IMR-90 (cell line): ENCODE measurements at regions not wholly inside any gene's neighbourhood (a gene's known extent, or its start where the extent isn't known, plus 50 kb on each side); places are given as distances from the start of the nearest gene placed in this dataset.

Experiments used
- ATAC-seq: fragments of 200-7000 bp; cut with Tn5 transposase; 2 replicates; pipeline ENCODE4 v1.9.1; 2020; ENCODE audit warnings: low read depth, mild to moderate bottlenecking, moderate library complexity
- BruUV-seq: library from RNA; stranded (reverse); fragments of 400-500 nt; replicated peaks from 2 replicates; lab custom pipeline; 2021; lab: Mats Ljungman, UMichigan
- CTCF ChIA-PET: fragments of 300-600 bp; formaldehyde crosslinking; extraction: SDS; loops from one replicate; lab custom pipeline; 2021; ENCODE audit warnings: antibody characterized with exemption; lab: Yijun Ruan, JAX
- POLR2A ChIA-PET: fragments of 300-600 bp; sonication (Branson Sonifier 250); formaldehyde crosslinking; loops from one replicate; lab custom pipeline; 2022; ENCODE audit warnings: antibody characterized with exemption; ENCODE audit not compliant: unreplicated experiment; lab: Charles Lee
- DNase-seq: peaks from one replicate; pipeline ENCODE4 v3.0.0; 2013
- H2AFZ ChIP-seq: replicated peaks from 2 replicates; pipeline ENCODE3; 2013; ENCODE audit warnings: low read length, mild to moderate bottlenecking; ENCODE audit not compliant: poor library complexity
- H2AK5ac ChIP-seq: 2 replicates; pipeline ENCODE4 v1.6.1; 2013; ENCODE audit warnings: low read depth, low read length, inconsistent platforms
- H2AK9ac ChIP-seq: replicated peaks from 2 replicates; pipeline ENCODE3; 2013; ENCODE audit warnings: mild to moderate bottlenecking, low read depth, low read length, moderate library complexity; ENCODE audit not compliant: poor library complexity
- H2BK120ac ChIP-seq: 2 replicates; pipeline ENCODE4 v1.6.1; 2013; ENCODE audit warnings: low read depth, low read length, inconsistent platforms
- H2BK15ac ChIP-seq: 3 replicates; pipeline ENCODE4 v1.6.1; 2013; ENCODE audit warnings: low read depth, low read length, inconsistent platforms
- H2BK20ac ChIP-seq: 2 replicates; pipeline ENCODE4 v1.6.1; 2013; ENCODE audit warnings: low read depth, mild to moderate bottlenecking, inconsistent platforms, low read length, moderate library complexity
- H2BK5ac ChIP-seq: 2 replicates; pipeline ENCODE4 v1.6.1; 2013; ENCODE audit warnings: mild to moderate bottlenecking, low read depth, low read length, inconsistent platforms; ENCODE audit not compliant: poor library complexity, severe bottlenecking
- H3K14ac ChIP-seq: replicated peaks from 2 replicates; pipeline ENCODE4 v1.6.1; 2013; ENCODE audit warnings: low read depth, low read length, inconsistent platforms
- H3K18ac ChIP-seq: 2 replicates; pipeline ENCODE4 v1.6.1; 2013; ENCODE audit warnings: low read depth, low read length, control low read depth
- H3K23ac ChIP-seq: 2 replicates; pipeline ENCODE4 v1.6.1; 2013; ENCODE audit warnings: low read depth, low read length, inconsistent platforms
- H3K27ac ChIP-seq: 2 replicates; pipeline ENCODE4 v1.5.1; 2013; ENCODE audit warnings: mild to moderate bottlenecking, control low read depth, low read length; ENCODE audit not compliant: insufficient read depth
- H3K27me3 ChIP-seq: 2 replicates; pipeline ENCODE4 v1.6.1; 2013; ENCODE audit warnings: low read length; ENCODE audit not compliant: control insufficient read depth, insufficient read depth
- H3K36me3 ChIP-seq: 2 replicates; pipeline ENCODE4 v1.6.1; 2013; ENCODE audit warnings: low read length, mixed read lengths; ENCODE audit not compliant: control insufficient read depth, insufficient read depth
- H3K4ac ChIP-seq: 2 replicates; pipeline ENCODE4 v1.6.1; 2013; ENCODE audit warnings: low read depth, low read length, inconsistent platforms
- H3K4me1 ChIP-seq: 2 replicates; pipeline ENCODE4 v1.6.1; 2013; ENCODE audit warnings: low read length, mixed read lengths; ENCODE audit not compliant: control insufficient read depth, insufficient read depth
- H3K4me2 ChIP-seq: 2 replicates; pipeline ENCODE4 v1.6.1; 2013; ENCODE audit warnings: low read depth, mild to moderate bottlenecking, control low read depth, low read length, moderate library complexity
- H3K4me3 ChIP-seq: 2 replicates; pipeline ENCODE4 v1.5.1; 2013; ENCODE audit warnings: low read depth, mild to moderate bottlenecking, control low read depth, low read length, moderate library complexity; ENCODE audit not compliant: insufficient read depth
- H3K56ac ChIP-seq: 2 replicates; pipeline ENCODE4 v1.6.1; 2013; ENCODE audit warnings: low read length, inconsistent platforms; ENCODE audit not compliant: insufficient read depth; ENCODE audit errors: extremely low read depth
- H3K79me1 ChIP-seq, 2 experiments: 2 replicates each; pipeline ENCODE4 v1.6.1; 2013; ENCODE audit warnings: low read length in 2 of 2, inconsistent platforms in 1 of 2, low read depth in 1 of 2
- H3K9ac ChIP-seq: 2 replicates; pipeline ENCODE4 v1.6.1; 2013; ENCODE audit warnings: low read depth, low read length, control low read depth
- H3K9me1 ChIP-seq: 2 replicates; pipeline ENCODE4 v1.6.1; 2013; ENCODE audit warnings: low read length, inconsistent platforms; ENCODE audit not compliant: insufficient read depth
- H3K9me3 ChIP-seq: 2 replicates; pipeline ENCODE4 v1.6.1; 2013; ENCODE audit warnings: low read length; ENCODE audit not compliant: control insufficient read depth, insufficient read depth
- H4K20me1 ChIP-seq: 2 replicates; pipeline ENCODE4 v1.6.1; 2013; ENCODE audit warnings: low read length, inconsistent platforms; ENCODE audit not compliant: insufficient read depth
- H4K5ac ChIP-seq: 2 replicates; pipeline ENCODE4 v1.6.1; 2013; ENCODE audit warnings: mild to moderate bottlenecking, low read depth, low read length, control low read depth
- H4K8ac ChIP-seq, 2 experiments: 2 replicates each; pipeline ENCODE4 v1.6.1; 2013; ENCODE audit warnings: low read depth in 2 of 2, low read length in 2 of 2, control low read depth in 1 of 2, inconsistent platforms in 1 of 2
- H4K91ac ChIP-seq: 2 replicates; pipeline ENCODE4 v1.6.1; 2013; ENCODE audit warnings: low read depth, low read length, inconsistent platforms; ENCODE audit not compliant: insufficient read depth
- BHLHE40 ChIP-seq: fragments of 150-350 bp; IDR thresholded peaks from 2 replicates; pipeline ENCODE4 v1.6.1; 2016; ENCODE audit warnings: mild to moderate bottlenecking, low read depth, low read length
- CEBPB ChIP-seq: IDR thresholded peaks from 2 replicates; pipeline ENCODE4 v1.6.1; 2012; ENCODE audit warnings: low read depth, low read length, improper control_type of control experiment
- CHD1 ChIP-seq: IDR thresholded peaks from 2 replicates; pipeline ENCODE4 v1.6.1; 2012; ENCODE audit warnings: low read depth, low read length, improper control_type of control experiment
- CTCF ChIP-seq: conservative IDR thresholded peaks from 2 replicates; pipeline ENCODE4 v1.5.1; 2012; ENCODE audit warnings: mild to moderate bottlenecking, low read depth, low read length, improper control_type of control experiment
- ELK1 ChIP-seq: fragments of 150-350 bp; IDR thresholded peaks from 2 replicates; pipeline ENCODE4 v1.6.1; 2016; ENCODE audit warnings: low read depth, mild to moderate bottlenecking, low read length, moderate library complexity, borderline replicate concordance
- FOS ChIP-seq: fragments of 150-350 bp; IDR thresholded peaks from 2 replicates; pipeline ENCODE4 v1.6.1; 2016; ENCODE audit warnings: low read depth, low read length
- MAFK ChIP-seq: IDR thresholded peaks from 2 replicates; pipeline ENCODE4 v1.6.1; 2012; ENCODE audit warnings: low read depth, low read length, improper control_type of control experiment
- MAZ ChIP-seq: IDR thresholded peaks from 2 replicates; pipeline ENCODE4 v1.6.1; 2012; ENCODE audit warnings: low read depth, mild to moderate bottlenecking, low read length, improper control_type of control experiment, moderate library complexity, borderline replicate concordance
- MXI1 ChIP-seq: IDR thresholded peaks from 2 replicates; pipeline ENCODE4 v1.6.1; 2012; ENCODE audit warnings: low read depth, mild to moderate bottlenecking, low read length, moderate library complexity, borderline replicate concordance
- NFE2L2 ChIP-seq: fragments of 150-350 bp; IDR thresholded peaks from 2 replicates; pipeline ENCODE4 v1.6.1; 2016; ENCODE audit warnings: low read depth, mild to moderate bottlenecking, low read length
- POLR2A ChIP-seq: IDR thresholded peaks from 2 replicates; pipeline ENCODE4 v1.6.1; 2012; ENCODE audit warnings: mild to moderate bottlenecking, low read depth, low read length
- RCOR1 ChIP-seq: IDR thresholded peaks from 2 replicates; pipeline ENCODE4 v1.6.1; 2012; ENCODE audit warnings: mild to moderate bottlenecking, low read length, improper control_type of control experiment; ENCODE audit not compliant: insufficient replicate concordance
- RFX5 ChIP-seq: IDR thresholded peaks from 2 replicates; pipeline ENCODE4 v1.8.0; 2012; ENCODE audit warnings: low read depth, mild to moderate bottlenecking, low read length, moderate library complexity
- SMC3 ChIP-seq: fragments of 150-350 bp; IDR thresholded peaks from 2 replicates; pipeline ENCODE4 v1.6.1; 2016; ENCODE audit warnings: low read depth, mild to moderate bottlenecking, antibody characterized with exemption, low read length, moderate library complexity
- WGBS, 2 experiments: methylation state at CpG; one replicate each; pipeline versions ENCODE4 v1.1.5 to v1.1.7; 2013; ENCODE audit warnings: missing lambda C conversion rate in 2 of 2; ENCODE audit not compliant: insufficient read length in 1 of 2; ENCODE audit errors: extremely low coverage in 2 of 2; 5-methylcytosine and 5-hydroxymethylcytosine counted together
- dilution Hi-C: fragments of 300-500 bp; cut with HindIII; formaldehyde crosslinking; loops from one replicate; pipeline ENCODE4 v1.14.3; 2018; ENCODE audit warnings: low sequenced_read_pairs; ENCODE audit not compliant: unreplicated experiment
- in situ Hi-C: fragments of 300-500 bp; cut with MboI; formaldehyde crosslinking; loops from 3 replicates; pipeline ENCODE4 v1.14.3; 2019; ENCODE audit warnings: low sequenced_read_pairs, inconsistent platforms, mixed read lengths
- intact Hi-C: fragments of 100-400 bp; cut with micrococcal nuclease; formaldehyde crosslinking; loops from 2 replicates; pipeline ENCODE4 v1.10.0; 2022
- TF ChIP-seq, protein P1 (sequence below): fragments of 150-350 bp; IDR thresholded peaks from 2 replicates; pipeline ENCODE4 v1.6.1; 2017; ENCODE audit warnings: mild to moderate bottlenecking, antibody characterized with exemption, low read length, low read depth

- in situ Hi-C loops: no loop called here
- Histone ChIP-seq H2BK120ac (no peak overlapping the region), H4K91ac (no peak overlapping the region), H3K36me3 (no peaks in the 10 kb centered on the region), H4K8ac (no peak overlapping the region), H4K20me1 (no peaks in the 10 kb centered on the region), H3K4me1 (no peaks in the 10 kb centered on the region), H3K9me3 (no peaks in the 10 kb centered on the region), H3K4me2 (no peak overlapping the region), H2BK15ac (no peak overlapping the region), H2AK9ac (no peak overlapping the region), H4K5ac (no peak overlapping the region), H3K9ac (no peak overlapping the region), H3K4ac (no peak overlapping the region), H3K56ac (no peak overlapping the region), H3K27me3 (no peaks in the 10 kb centered on the region), H3K23ac (no peak overlapping the region), H2BK5ac (no peak overlapping the region), H3K14ac (no peak overlapping the region), H3K9me1 (no peaks in the 10 kb centered on the region), H3K4me3 (no peak overlapping the region), H2BK20ac (no peak overlapping the region), H3K27ac (no peak overlapping the region), H3K79me1 (no peaks in the 10 kb centered on the region), H2AK5ac (no peak overlapping the region), H2AFZ (no peak overlapping the region), H3K18ac (no peak overlapping the region)
- TF ChIP-seq BHLHE40 (no peak), FOS (no peak), POLR2A (no peak), CEBPB (no peak), CHD1 (no peak), RCOR1 (no peak), MXI1 (no peak), SMC3 (no peak), ELK1 (no peak), MAZ (no peak), MAFK (no peak), CTCF (no peak), RFX5 (no peak), NFE2L2 (no peak)
- TF ChIP-seq, protein P1, sequence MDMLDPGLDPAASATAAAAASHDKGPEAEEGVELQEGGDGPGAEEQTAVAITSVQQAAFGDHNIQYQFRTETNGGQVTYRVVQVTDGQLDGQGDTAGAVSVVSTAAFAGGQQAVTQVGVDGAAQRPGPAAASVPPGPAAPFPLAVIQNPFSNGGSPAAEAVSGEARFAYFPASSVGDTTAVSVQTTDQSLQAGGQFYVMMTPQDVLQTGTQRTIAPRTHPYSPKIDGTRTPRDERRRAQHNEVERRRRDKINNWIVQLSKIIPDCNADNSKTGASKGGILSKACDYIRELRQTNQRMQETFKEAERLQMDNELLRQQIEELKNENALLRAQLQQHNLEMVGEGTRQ: no peak
- no peak for ATAC-seq
- intact Hi-C loops: no loop called here
- ChIA-PET CTCF (no interaction called here), POLR2A (no interaction called here)
- dilution Hi-C loops: no loop called here
- no TSS peak for BruUV-seq
- DNase-seq: no peak
- WGBS, 2 experiments: no CpG with 5 or more reads among the region's 2 CpGs
Observed at GRCh38 chr11:106409671-106410070, 332.2 kb downstream of the AASDHPPT start.
